Astrocyte (in vitro differentiated cells and primary cell): ENCODE measurements at regions not wholly inside any gene's neighbourhood (a gene's known extent, or its start where the extent isn't known, plus 50 kb on each side); places are given as distances from the start of the nearest gene placed in this dataset.

ENCODE experiments used
- DNase-seq: peaks from one replicate; pipeline ENCODE4 v3.0.0-alpha.2; 2010; ENCODE audit warnings: low read depth
- FAIRE-seq: peaks from 2 replicates; lab custom pipeline; 2011; peaks lifted over from hg19 to GRCh38; lab: Jason Lieb, UNC
- H2AFZ ChIP-seq: 2 replicates; pipeline ENCODE4 v1.6.0; 2012; ENCODE audit warnings: low read depth, low read length, inconsistent platforms
- H3K27ac ChIP-seq: 2 replicates; pipeline ENCODE4 v1.5.1; 2011; ENCODE audit warnings: low read depth, low read length, inconsistent platforms
- H3K27me3 ChIP-seq: 2 replicates; pipeline ENCODE4 v1.6.0; 2011; ENCODE audit warnings: low read length, inconsistent platforms; ENCODE audit not compliant: insufficient read depth
- H3K36me3 ChIP-seq: 2 replicates; pipeline ENCODE4 v1.5.1; 2011; ENCODE audit warnings: low read length, inconsistent platforms; ENCODE audit not compliant: insufficient read depth
- H3K4me1 ChIP-seq: 2 replicates; pipeline ENCODE4 v1.5.1; 2011; ENCODE audit warnings: low read length, inconsistent platforms; ENCODE audit not compliant: insufficient read depth
- H3K4me2 ChIP-seq: 2 replicates; pipeline ENCODE4 v1.6.0; 2012; ENCODE audit warnings: low read length, inconsistent platforms
- H3K4me3 ChIP-seq: 2 replicates; pipeline ENCODE4 v1.5.1; 2011; ENCODE audit warnings: low read depth, mild to moderate bottlenecking, low read length, inconsistent platforms; ENCODE audit not compliant: insufficient read depth
- H3K79me2 ChIP-seq: 2 replicates; pipeline ENCODE4 v1.6.0; 2012; ENCODE audit warnings: mild to moderate bottlenecking, low read length, inconsistent platforms; ENCODE audit not compliant: insufficient read depth
- H3K9ac ChIP-seq: 2 replicates; pipeline ENCODE4 v1.6.0; 2012; ENCODE audit warnings: mild to moderate bottlenecking, low read length, inconsistent platforms
- H3K9me3 ChIP-seq: 2 replicates; pipeline ENCODE4 v1.5.1; 2012; ENCODE audit warnings: low read depth, mild to moderate bottlenecking, low read length, inconsistent platforms; ENCODE audit not compliant: insufficient read depth
- H4K20me1 ChIP-seq: 2 replicates; pipeline ENCODE4 v1.6.0; 2012; ENCODE audit warnings: low read length, inconsistent platforms; ENCODE audit not compliant: insufficient read depth
- H3K27ac Mint-ChIP-seq: one replicate; pipeline ENCODE4 v1.8.0; 2021; ENCODE audit warnings: mild to moderate bottlenecking, mixed read lengths; ENCODE audit not compliant: unreplicated experiment
- H3K27me3 Mint-ChIP-seq: one replicate; pipeline ENCODE4 v1.8.0; 2021; ENCODE audit warnings: low read depth, mixed read lengths; ENCODE audit not compliant: unreplicated experiment
- H3K36me3 Mint-ChIP-seq: one replicate; pipeline ENCODE4 v1.8.0; 2021; ENCODE audit warnings: low read depth, mixed read lengths; ENCODE audit not compliant: unreplicated experiment
- H3K4me1 Mint-ChIP-seq: one replicate; pipeline ENCODE4 v1.8.0; 2021; ENCODE audit warnings: low read depth, mixed read lengths; ENCODE audit not compliant: unreplicated experiment
- H3K4me3 Mint-ChIP-seq: one replicate; pipeline ENCODE4 v1.8.0; 2021; ENCODE audit warnings: mild to moderate bottlenecking, moderate library complexity, mixed read lengths; ENCODE audit not compliant: unreplicated experiment
- H3K9me3 Mint-ChIP-seq: one replicate; pipeline ENCODE4 v1.8.0; 2021; ENCODE audit warnings: mild to moderate bottlenecking, mixed read lengths; ENCODE audit not compliant: unreplicated experiment
- EZH2 ChIP-seq: IDR thresholded peaks from 2 replicates; pipeline ENCODE4 v1.6.1; 2012; ENCODE audit warnings: mild to moderate bottlenecking, low read length, inconsistent platforms; ENCODE audit not compliant: insufficient read depth
- TF ChIP-seq, protein P1 (sequence below): IDR thresholded peaks from 2 replicates; pipeline ENCODE4 v1.5.1; 2011; ENCODE audit warnings: low read depth, mild to moderate bottlenecking, inconsistent platforms, low read length, moderate library complexity; ENCODE audit not compliant: insufficient read depth

DNA sequence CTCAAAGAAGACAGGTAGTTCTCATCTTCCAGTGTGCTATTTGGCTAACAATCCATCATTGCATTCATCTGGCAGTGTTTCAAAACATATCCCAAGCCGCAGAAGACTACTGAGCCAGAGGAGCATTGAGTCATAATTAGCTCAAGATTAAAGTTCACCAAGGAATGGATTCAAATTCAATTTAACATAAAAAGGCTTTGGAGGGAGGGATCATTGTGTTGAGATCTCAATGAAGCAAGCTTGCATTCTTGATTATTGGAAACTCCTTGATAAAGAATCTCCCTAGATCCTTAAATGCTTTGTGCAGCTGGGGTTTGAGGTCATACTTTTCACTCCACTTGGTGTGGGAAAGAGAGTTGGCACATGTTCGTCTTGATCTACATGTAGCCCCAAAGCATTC is 142.8 kb upstream of the SEMA3A start:
- no peaks in the 10 kb centered on the region for H3K27me3 Mint-ChIP-seq
- Histone ChIP-seq H3K4me3 (no peak overlapping the region), H3K9ac (no peak overlapping the region), H3K36me3 (no peaks in the 10 kb centered on the region), H3K9me3 (no peaks in the 10 kb centered on the region), H3K27me3 (no peaks in the 10 kb centered on the region), H3K27ac (no peak overlapping the region), H4K20me1 (no peaks in the 10 kb centered on the region), H3K4me2 (no peak overlapping the region), H3K4me1 (peaks cover 10% of the 10 kb centered on the region), H2AFZ (no peak overlapping the region), H3K79me2 (no peaks in the 10 kb centered on the region)
- TF ChIP-seq, protein P1, sequence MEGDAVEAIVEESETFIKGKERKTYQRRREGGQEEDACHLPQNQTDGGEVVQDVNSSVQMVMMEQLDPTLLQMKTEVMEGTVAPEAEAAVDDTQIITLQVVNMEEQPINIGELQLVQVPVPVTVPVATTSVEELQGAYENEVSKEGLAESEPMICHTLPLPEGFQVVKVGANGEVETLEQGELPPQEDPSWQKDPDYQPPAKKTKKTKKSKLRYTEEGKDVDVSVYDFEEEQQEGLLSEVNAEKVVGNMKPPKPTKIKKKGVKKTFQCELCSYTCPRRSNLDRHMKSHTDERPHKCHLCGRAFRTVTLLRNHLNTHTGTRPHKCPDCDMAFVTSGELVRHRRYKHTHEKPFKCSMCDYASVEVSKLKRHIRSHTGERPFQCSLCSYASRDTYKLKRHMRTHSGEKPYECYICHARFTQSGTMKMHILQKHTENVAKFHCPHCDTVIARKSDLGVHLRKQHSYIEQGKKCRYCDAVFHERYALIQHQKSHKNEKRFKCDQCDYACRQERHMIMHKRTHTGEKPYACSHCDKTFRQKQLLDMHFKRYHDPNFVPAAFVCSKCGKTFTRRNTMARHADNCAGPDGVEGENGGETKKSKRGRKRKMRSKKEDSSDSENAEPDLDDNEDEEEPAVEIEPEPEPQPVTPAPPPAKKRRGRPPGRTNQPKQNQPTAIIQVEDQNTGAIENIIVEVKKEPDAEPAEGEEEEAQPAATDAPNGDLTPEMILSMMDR, result no peak
- no peak for TF ChIP-seq EZH2
- DNase-seq, result peak; percentile 88
- H3K36me3 Mint-ChIP-seq, result no peaks in the 10 kb centered on the region
- H3K4me3 Mint-ChIP-seq, result no peak overlapping the region
- no peaks in the 10 kb centered on the region for H3K9me3 Mint-ChIP-seq
- H3K4me1 Mint-ChIP-seq, result peaks cover 13% of the 10 kb centered on the region
- peak; percentile 64 for FAIRE-seq
- no peak overlapping the region for H3K27ac Mint-ChIP-seq

- Histone ChIP-seq H3K27me3 (no peaks in the 10 kb centered on the region), H3K36me3 (no peaks in the 10 kb centered on the region), H4K20me1 (no peaks in the 10 kb centered on the region), H3K27ac (no peak overlapping the region), H3K4me1 (peaks cover 10% of the 10 kb centered on the region), H3K9me3 (no peaks in the 10 kb centered on the region), H3K4me3 (no peak overlapping the region), H2AFZ (no peak overlapping the region), H3K4me2 (peak overlapping the region; percentile 9), H3K9ac (no peak overlapping the region), H3K79me2 (no peaks in the 10 kb centered on the region)
- Mint-ChIP-seq H3K9me3 (no peaks in the 10 kb centered on the region), H3K4me1 (peaks cover 13% of the 10 kb centered on the region), H3K27me3 (no peaks in the 10 kb centered on the region), H3K27ac (no peak overlapping the region), H3K4me3 (no peak overlapping the region), H3K36me3 (no peaks in the 10 kb centered on the region)
- TF ChIP-seq, protein P1, result no peak
- no peak for TF ChIP-seq EZH2
- no peak for FAIRE-seq
- peak; percentile 28 for DNase-seq
Measured at GRCh38 chr7:84336766-84337165, 142.2 kb upstream of the SEMA3A start.

DNA sequence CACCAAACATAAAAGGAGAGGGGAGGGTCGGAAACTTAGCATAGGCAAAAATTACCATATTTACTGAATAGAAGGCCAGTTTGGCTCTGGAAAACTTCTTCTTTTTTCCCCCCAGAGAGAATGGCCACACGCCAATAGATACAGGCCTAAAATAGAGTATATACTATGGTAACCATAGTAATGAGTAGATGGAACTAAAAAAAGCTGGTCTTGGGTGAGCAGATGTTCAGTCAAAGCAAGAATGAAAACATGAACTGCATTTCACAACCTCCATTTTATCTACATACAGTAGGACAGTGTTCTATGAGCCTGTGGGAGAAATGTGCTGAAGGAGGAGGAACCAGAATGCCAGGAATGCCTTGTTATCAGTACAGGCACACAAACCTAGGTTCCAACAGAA is 141.7 kb upstream of the SEMA3A start:
- Histone ChIP-seq H3K27me3 (no peaks in the 10 kb centered on the region), H2AFZ (no peak overlapping the region), H3K36me3 (no peaks in the 10 kb centered on the region), H3K4me3 (no peak overlapping the region), H3K79me2 (no peaks in the 10 kb centered on the region), H3K9me3 (no peaks in the 10 kb centered on the region), H4K20me1 (no peaks in the 10 kb centered on the region), H3K27ac (no peak overlapping the region), H3K9ac (no peak overlapping the region), H3K4me1 (peaks cover 10% of the 10 kb centered on the region), H3K4me2 (peak overlapping the region; percentile 9)
- Mint-ChIP-seq H3K27ac (peak overlapping the region; percentile 77), H3K4me1 (peaks cover 13% of the 10 kb centered on the region), H3K4me3 (no peak overlapping the region), H3K36me3 (no peaks in the 10 kb centered on the region), H3K9me3 (no peaks in the 10 kb centered on the region), H3K27me3 (no peaks in the 10 kb centered on the region)
- DNase-seq, result peak; percentile 89
- no peak for TF ChIP-seq EZH2
- TF ChIP-seq, protein P1, result no peak
- no peak for FAIRE-seq
